ENCODE measurements at regions not wholly inside any gene's neighbourhood (a gene's known extent, or its start where the extent isn't known, plus 50 kb on each side); places are given as distances from the start of the nearest gene placed in this dataset.

DNA sequence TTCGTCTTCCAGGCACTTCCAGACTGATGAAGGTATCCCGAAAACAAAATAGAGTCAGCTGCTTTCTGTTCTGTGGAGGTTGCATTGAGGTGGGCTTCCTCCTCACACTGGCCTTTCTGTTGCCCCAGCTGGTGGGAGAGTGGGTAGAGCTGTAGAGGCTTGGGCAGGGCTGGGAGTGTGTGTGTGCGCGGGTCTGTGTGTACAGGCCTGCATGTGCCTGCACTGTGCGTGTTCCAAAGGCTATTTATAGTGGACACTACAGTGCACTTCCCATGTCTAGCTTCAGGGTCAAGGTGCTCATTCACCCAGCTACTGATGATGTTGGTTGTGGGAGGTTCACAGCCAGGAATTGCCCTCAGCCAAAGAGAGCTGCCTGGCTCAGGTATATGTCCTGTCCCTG is 260.1 kb upstream of the HABP2 start:
- no peak for DNase-seq

DNA sequence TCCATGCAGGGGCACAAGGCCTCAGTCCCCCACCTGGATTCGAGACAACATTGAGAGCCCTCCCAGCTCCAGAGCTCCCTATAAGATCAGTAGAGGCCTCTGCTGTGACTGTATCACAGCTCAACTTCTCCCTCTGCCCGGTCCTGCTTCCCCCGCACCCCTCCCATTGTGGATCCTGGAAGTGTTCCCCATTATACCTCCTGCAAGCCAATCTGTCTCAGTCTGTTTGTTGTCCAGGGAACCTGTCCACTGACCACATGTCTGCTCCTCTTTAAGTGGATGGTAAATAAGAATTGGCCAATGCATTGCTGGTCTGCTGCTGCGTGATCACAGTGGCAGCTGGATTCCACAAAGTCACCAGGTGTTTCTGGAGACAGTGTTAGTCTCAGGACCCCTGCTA is 259.7 kb upstream of the HABP2 start:
- DNase-seq = no peak

DNA sequence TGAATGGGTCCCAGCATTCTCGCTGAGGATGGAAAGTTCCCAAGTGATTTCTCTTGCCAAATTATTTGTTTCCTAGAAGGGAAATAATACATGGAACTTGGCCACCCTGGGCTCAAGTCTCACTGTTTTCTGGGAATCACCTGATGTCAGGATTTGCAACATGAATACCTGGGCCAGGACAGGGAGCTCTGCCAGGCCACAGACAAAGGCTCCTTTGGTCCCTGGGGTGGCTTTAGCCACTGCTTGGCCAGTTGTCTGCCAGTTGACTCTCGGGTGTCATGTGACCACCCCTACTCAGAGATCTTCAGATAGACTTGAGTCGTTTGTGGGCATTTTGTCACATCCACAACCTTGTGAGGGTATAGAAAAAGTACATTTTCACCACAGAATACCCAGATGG is 258.0 kb upstream of the HABP2 start:
- DNase-seq = no peak

DNA sequence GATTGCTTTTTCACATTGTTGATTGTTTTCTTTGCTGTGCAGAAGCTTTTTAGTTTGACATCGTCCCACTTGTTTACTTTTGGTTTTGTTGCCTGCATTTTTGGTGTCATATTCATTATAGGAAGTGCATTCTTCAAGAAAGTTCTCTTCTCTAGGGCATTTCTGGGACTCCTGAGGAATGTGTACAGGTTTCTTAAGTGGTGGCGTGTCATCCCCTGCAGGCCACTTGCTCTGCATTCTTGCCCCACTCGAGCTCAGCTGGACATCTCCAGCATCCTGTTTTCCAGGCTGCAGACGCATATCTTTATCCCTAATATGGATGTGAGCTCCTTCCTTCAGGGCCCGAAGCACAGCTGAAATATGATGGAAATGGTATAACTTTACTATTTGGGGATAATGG is 255.6 kb upstream of the HABP2 start:
- DNase-seq = no peak

DNA sequence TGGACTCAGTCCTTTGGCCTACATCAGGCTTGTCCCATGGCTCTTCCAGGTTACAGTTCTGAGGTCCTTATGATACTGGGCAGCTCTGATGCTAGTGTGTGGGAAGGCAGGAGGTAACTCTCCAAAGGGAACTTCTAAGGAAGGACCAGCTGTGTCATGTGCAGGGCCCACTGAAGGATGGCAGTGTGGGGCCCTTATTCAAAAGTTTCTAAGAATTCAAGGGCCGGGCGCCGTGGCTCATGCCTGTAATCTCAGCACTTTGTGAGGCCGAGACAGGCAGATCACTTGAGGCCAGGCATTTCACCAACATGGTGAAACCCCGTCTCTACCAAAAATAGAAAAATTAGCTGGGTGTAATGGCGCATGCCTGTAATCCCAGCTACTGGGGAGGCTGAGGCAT is 254.2 kb upstream of the HABP2 start:
- DNase-seq = no peak

DNA sequence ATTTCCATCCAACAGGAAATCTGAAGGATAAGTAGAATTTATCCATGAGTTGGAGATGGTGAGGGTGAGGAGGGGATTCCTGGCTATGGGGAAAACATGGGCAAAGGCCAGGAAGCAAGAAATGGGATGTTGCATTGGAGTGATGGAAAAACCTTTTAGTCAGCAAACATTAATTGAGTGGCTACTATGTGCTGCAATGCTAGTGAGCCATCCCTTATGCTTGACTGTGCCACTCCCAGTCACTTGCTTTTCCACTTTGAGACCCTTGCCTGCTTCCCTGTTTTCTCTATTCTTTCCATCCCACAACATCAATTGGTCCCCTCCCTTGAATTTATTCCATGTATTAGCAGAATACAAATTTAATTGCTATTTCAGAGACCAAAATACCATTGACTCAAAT is 252.7 kb upstream of the HABP2 start:
- DNase-seq = no peak

DNA sequence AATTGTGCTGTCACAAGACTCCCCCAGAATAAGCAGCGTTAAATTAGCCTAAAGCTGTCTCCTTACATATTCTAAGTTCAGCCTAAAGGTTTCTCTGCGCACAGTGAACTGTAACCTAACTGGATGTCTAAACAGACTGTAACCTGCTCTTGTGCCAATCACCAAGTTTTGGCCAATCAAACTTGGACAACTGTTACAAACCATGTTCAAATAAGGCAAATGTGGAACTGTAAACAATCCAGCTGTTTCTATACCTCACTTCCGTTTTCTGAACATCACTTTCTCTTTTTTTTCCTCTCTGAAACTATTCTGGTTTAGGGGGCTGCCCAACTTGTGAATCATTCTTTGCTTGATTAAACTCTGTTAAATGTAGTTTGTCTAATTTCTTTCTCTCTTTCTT is 252.2 kb upstream of the HABP2 start:
- DNase-seq = no peak

DNA sequence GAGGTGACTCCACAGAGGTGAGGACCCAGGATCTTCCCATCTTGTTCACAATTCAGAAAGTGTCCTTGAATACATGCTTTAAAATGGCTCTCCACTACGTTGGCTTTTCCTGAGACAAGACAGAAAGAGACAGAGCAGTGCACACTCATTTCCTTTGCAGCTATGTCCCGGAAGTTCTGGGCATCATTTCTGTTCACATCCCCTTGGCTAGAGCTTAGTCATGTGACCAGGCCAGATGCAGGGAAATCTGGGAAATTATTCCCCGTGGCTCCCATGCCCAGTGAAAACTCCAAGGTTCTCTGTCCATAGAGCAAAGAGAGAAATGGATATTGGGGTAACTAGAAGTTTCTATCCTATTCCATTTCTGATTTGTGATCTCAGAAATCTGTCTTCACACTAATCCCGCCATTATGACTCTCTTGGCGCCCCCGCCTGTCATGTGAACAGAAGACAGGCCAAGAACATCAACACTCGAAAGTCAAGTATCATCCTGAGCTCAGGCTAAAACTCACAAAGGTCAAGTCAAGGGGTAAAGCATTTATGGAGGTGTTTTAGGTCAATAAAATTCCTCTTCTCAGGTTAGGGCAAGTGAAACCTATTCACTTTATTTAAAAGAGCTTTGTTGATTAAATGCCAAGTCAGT is 251.4 kb upstream of the HABP2 start:
- DNase-seq = no peak

DNA sequence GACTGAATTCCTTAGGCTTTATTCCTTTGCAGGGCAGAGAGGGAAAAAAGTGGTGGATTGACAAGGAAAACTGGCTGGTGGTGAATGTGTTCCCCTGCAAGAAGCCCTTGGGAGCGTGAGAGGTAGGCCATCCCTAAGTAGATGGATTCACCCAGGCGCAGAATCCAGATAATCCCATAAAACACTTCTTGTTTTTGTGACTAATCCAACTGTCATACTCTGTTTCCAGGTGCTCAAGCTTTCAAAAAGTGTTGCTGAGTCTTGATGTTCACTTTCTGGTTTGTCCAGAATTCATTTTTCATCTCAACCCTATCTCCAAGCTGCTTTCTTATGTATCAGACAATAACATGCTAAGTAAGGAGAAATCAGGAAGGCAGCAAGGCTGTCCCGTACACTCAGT is 250.8 kb upstream of the HABP2 start:
- no peak for DNase-seq

DNA sequence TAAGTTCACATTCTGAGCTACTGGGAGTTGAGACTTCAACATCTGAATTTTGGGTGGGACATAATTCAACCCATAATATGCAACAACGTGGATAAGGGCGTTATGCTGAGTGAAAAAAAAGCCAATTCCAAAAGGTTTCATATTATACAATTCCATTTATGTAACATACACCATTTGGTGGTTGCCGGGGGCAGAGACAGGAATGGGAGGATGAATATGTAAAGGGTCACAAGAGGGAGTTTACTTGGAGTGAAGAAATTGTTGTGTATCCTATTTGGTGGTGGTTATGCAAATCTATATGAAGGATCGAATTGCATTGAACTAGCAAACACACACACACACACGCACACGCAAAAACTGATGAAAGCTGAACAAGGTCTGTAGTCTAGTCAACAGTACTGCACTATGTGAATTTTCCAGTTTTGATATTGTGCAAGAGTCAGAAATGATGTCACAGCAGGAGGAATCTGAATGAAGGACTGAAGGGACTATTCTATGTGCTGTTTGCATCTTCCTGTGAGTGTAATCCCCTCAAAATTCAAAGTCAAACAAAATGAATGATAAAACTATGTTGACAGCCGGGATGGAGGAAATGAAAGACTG is 249.2 kb upstream of the HABP2 start:
- DNase-seq = no peak

DNA sequence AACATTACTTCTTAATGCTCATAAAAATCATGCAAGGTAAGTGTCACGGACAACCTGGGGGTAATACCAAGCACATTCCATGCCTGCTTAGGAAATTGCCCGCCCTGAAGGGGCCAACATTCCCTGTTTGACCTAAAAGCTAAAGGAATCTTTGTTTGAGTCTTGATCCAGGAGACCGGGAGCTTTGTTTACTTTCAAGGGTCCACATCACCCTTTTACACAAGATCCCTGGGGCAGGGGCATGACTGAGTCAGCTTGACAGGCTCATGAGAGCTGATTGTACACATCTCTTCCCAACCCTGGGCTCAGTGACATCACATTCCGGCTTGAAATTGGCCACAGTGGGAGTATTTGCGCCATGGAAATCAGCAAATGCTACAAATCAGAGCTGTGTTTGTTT is 248.1 kb upstream of the HABP2 start:
- no peak for DNase-seq

DNA sequence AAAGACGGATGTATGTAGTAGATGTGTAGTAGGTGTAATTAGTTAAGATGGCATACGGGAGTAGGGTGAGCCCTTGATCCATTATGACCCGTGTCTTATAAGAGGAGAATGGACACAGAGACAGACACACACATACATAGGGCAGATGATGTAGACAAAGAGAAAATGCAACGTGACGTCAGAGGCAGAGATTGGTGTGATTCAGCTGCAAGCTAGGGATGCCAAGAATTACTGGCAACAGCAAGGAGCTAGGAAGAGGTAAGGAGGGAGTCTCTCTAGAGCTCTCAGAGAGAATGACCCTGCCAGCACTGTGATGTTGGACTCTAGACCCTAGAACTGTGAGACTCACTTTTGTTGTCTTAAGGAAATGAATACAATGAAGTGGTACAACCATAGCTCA is 247.0 kb upstream of the HABP2 start:
- DNase-seq = no peak

DNA sequence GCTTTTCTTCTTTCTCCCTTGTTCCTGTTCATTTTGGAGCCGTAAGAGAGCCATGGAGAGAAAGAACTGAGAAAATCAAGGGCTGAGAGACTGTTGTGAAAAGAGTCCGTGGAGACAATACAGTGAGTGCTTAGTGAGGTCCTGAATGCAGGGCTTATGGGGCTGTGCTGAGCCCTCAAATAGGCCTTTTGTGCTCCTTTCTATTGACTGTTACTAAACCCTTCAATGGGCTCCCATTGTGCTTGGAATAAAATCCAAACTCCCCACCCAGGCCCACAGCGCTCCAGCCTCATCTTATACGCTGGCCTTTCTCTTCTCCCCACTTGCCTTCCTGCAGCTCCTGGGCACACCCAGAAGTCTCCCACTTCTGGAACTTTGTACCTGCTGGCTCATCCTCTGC is 243.1 kb upstream of the HABP2 start:
- DNase-seq = no peak

DNA sequence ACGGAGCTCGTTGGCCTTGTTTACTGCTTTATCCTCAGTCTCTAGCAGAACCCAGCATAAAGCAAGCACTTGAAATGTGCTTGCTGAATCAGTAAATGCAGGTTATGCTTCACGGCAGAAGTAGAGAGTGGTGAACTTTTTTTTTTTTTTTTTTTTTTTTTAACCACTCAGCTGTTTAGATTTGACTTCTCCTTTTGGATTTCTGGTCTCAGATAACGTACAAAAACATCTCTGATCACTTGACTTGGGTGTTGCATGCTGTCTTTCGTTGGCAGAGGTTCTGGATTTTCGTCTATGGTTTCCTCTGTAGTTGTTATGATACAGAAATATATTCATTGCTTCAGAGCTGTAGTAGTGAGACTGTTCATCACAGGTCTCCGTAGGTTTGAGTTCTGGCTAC is 242.5 kb upstream of the HABP2 start:
- no peak for DNase-seq

DNA sequence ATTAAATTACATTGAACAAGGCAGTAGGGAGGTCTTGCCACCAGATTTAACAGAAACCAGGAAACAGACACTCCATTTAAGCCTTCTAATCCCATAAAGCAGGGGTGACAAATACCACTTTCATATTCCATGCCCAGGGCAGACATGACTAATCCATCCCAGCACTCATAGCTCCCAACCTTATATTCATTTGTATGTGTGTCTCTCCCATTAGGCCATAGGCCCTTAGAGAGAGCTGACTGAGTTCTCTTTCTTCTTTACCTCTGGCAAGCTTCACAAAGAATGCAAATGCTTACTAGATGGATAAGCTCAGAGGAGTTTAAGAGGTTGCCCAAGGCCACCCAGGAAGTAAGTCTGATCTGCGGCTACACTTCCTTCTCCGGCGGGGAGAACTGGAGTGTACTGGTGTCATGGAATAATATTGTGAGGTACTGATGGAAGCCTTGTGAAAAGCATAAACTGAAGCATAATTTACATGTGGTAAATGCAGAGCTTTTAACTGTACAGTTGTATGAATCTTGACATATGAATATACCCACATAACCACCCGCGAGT is 239.7 kb upstream of the HABP2 start:
- no peak for DNase-seq

DNA sequence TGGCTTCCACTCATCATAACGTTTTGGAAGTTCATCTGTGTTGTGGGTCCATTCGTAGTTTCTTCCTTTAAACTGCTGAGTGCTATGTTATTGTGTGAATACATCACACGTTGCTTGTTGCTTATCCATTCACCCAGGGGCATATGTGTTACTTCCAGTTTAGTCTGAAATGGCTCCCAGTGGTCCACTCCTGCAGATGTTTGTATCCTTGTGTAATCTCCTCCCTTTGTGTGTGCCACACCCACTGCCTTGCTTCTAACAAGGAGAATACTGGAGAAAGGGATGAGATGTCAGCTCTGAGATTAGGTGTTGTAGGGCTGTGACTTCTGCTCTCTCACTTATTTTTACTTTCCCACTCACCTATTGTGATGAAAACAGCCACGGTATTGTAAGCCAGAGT is 239.1 kb upstream of the HABP2 start:
- no peak for DNase-seq

DNA sequence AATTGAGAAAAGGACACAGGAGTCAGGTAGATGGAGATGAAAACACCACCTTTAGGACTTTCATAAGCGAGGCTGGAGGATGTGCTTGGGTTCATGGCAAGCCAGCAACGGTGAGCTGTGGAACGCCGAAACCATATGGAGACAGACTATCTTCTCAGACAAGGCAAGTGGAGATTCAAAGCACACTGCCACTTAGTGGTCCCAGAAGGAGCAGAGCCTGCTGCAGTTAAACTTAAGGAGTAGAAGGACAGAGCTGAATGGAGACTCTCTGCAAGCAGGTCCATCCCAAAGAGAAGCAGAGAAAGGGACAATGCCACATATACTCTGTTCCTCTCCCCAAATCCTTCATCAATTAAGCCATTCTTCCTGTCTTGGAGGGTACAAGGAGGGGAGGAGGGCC is 236.3 kb upstream of the HABP2 start:
- DNase-seq = no peak

DNA sequence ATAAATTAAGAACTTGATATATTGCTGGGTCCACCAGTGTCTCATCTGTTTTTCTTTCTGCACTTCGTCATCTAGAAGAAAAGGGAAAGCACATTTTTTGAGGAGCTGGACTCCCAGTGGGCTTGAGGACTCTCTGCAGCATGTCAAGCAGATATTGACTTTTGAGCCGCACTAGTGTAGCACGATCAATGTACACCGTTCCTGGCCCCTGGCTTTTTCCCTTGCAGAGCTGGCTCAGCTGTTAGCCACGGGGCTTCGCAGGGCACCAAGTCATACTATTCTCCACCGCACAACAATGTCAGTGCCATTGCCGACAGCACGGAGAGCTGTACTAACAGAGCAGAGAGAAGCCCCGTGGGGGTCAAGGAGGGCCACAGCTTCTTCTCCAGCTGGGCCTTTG is 235.4 kb upstream of the HABP2 start:
- no peak for DNase-seq

DNA sequence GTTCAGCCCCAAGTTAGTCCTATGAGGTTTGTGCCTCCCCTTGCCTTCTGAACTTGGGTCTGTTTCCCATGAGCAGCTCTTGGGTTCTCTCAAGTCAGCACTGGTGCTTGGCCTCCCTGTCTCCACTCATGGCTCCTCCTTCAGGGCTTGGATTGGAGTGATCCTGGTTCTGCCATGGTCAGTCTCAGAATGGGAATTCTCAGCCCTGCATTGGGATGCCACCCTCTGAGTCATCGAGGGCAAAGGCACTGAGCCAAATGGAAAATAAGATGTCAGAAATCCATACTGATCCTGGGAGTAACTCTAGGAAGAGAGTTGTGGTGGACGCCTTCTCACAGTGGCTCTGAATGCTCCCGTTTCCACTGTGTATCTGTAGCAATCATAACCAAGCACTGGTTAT is 233.4 kb upstream of the HABP2 start:
- DNase-seq = no peak

DNA sequence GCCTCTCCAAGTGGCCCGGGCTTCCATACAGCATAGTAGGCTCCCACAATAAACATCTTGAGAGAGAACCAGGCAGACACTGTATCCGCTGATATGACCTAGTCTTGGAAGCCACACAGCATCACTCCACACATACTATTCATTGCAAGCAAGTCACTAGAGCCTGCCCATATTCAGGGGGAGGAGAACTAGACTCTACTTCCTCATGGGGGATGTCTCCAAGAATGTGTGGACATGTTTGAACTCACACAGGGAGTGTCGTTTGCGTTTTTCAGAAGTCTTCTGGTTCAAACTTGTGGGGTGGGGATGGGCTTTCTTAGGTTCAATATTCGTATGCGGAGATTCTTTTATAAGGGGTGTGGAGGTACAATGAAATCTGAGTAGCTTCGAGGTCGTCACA is 232.6 kb upstream of the HABP2 start:
- DNase-seq = no peak

DNA sequence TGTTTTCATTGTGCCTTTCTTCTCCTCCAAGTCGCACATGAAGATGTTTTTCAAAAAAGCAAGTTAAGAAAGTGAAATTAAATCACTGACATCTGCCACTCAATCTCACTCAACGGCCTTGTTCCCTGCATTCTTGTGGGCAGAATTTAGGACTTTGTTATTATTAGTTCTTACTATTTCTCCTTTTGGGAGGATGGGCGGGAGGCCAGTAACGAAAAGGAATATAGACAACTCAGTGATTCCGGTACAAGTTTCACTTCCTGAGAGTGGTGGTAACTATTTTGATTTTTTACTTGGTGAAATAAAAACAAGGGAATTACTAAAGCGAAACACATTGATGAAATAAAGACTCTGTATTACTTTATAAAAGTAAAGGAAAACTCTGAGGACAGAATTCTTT is 231.9 kb upstream of the HABP2 start:
- DNase-seq = no peak

DNA sequence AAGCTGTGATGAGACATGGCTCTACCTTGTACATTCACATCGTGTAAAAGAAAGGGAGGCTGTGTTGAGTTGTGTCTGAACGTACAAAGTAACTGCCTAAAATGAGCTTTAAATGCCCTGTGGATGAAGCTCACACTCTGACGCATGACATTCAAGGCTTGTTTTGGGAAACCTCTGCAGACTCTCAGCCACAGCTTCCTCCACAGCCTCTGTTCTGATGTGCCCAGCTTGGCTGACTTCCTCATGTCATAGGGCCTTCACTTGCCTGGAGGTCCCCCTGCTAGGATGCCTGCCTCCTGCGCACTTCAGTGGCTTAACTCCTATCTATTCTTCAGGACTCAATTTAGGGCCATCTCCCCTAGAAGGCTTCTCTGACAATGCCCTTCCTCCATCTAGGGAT is 230.0 kb upstream of the HABP2 start:
- DNase-seq = no peak

DNA sequence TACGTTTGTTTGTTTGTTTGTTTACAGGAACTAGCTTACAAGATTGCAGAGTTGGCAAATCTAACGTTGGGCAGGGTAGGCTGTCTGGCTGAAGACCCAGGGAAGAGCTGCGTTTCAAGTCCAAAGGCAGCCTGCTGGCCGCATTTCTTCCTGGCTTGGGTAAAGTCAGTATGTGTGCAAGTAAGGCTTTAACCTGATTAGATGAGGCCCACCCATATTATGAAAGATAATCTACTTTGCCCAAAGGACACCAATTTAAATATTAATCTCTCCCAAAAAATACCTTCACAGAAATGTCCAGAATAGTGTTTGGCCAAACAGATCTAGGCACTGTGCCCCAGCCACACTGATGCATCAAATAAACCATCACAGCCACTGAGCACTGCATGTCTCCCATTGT is 228.9 kb upstream of the HABP2 start:
- no peak for DNase-seq

DNA sequence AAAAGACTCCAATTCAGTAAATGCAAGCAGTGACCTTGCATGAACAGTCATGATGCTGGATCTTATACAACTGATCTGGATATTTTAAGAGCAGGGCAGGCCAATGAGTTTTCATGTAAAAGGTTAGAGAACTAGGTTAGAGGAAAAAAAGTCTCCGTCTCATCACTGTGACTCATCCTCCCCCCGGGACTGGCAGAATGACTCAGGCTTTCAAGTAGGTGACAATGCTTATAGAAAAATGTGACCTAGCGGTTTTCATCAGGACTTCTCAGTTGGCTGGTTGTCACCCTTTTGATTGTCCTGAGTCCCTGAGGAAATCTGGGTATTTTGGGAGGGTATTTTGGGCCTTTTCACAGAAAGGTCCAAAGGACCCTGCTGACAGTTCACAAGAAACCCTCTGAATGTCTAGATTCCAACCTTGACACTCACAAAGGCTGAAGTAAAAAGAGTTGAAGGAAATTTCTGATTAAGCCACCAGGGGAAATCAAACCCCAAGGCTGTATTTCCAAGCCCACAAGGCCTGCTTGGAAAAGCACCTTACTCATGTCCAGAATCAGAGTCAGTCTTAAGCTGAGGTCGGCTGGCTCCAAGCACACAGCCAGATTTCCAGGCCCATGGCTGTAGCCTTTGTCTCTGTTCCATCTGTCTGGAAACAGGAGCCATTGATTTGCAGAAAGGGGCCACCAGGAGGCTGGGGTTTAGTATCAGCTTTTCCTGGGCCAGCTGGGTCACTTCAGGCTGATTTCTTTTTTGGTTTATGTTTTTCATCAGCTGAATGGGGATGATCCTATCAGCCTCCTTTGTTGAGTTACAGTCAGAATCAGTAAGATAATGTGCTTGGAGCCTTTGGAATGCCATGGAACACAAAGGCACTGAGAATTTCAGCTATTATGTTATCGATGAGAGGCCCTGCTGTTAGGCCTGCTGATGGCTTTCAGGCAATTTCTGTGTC is 226.4 kb upstream of the HABP2 start:
- peak; percentile 11 for DNase-seq

All from stimulated activated CD4-positive, alpha-beta T cell treated with anti-CD3 and anti-CD28 coated beads, Interleukin-12 subunit alpha, Interleukin-12 subunit beta, amount 100 ng/mL, for 4 hours (primary cell).